ENCODE measurements at regions not wholly inside any gene's neighbourhood (a gene's known extent, or its start where the extent isn't known, plus 50 kb on each side); places are given as distances from the start of the nearest gene placed in this dataset.
"Not testable (repeated sequence)": the region's sequence is repeated elsewhere in the genome, so short reads cannot be mapped to it uniquely, and the experiment has no call there.

DNA sequence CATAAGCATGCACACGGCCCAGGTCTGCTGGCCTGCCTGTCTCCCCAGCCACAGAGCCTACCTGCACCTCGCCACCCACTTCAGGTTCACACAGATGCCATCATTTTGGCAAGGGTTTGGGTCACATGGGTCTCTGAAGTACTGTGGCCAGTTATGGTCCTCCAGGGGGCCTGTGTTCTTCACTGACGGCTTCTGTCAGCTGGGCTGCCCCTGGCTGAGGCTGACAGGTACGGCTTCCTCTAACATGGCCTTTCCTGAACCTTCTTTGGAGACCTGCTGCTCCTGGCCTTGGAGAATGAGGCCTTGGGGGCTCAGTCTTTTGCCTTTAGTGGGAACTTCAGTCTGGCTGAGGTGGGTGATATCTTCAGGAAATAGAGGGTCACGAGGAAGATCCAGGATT lies 835.9 kb downstream of the SPATA31A1 start:
- H4K8ac ChIP-seq (ENCODE audit: low read length); H3K27ac ChIP-seq (ENCODE audit: low read length, poor library complexity, severe bottlenecking); H2BK120ac ChIP-seq (ENCODE audit: low read depth, low read length); DNase-seq; H2AK5ac ChIP-seq (ENCODE audit: low read length, severe bottlenecking); H2BK15ac ChIP-seq (ENCODE audit: low read depth, poor library complexity, severe bottlenecking); H3K4ac ChIP-seq (ENCODE audit: low read depth in 1 of 2, low read length in 2 of 2); H2AFZ ChIP-seq (ENCODE audit: low read depth, low read length); H3K4me3 ChIP-seq (ENCODE audit: insufficient read depth in 1 of 2, low read depth in 1 of 2, low read length in 2 of 2); H3K27me3 ChIP-seq (ENCODE audit: control insufficient read depth in 1 of 2, insufficient read depth in 1 of 2, low read length in 2 of 2); H2BK12ac ChIP-seq (ENCODE audit: low read length in 2 of 2); H3K79me1 ChIP-seq (replicated peaks; ENCODE audit: low read length, poor library complexity, severe bottlenecking); H3K23ac ChIP-seq (ENCODE audit: low read length in 2 of 2); H4K91ac ChIP-seq (ENCODE audit: low read length); H3K4me2 ChIP-seq (ENCODE audit: low read length, poor library complexity, severe bottlenecking); H3K14ac ChIP-seq (ENCODE audit: low read length in 2 of 2); H3K18ac ChIP-seq (ENCODE audit: low read depth in 1 of 2, low read length in 2 of 2); H2BK5ac ChIP-seq (ENCODE audit: low read depth, low read length, poor library complexity, severe bottlenecking); H3K36me3 ChIP-seq (ENCODE audit: control insufficient read depth in 1 of 2, insufficient read depth in 2 of 2, low read depth in 1 of 2, low read length in 2 of 2); H3K9ac ChIP-seq (ENCODE audit: low read length); H3K4me1 ChIP-seq (ENCODE audit: control insufficient read depth, insufficient read depth, low read depth, low read length); H3K9me3 ChIP-seq (ENCODE audit: control insufficient read depth, low read length): not testable (repeated sequence)
- no CpG with 5 or more reads among the region's 5 CpGs for WGBS

DNA sequence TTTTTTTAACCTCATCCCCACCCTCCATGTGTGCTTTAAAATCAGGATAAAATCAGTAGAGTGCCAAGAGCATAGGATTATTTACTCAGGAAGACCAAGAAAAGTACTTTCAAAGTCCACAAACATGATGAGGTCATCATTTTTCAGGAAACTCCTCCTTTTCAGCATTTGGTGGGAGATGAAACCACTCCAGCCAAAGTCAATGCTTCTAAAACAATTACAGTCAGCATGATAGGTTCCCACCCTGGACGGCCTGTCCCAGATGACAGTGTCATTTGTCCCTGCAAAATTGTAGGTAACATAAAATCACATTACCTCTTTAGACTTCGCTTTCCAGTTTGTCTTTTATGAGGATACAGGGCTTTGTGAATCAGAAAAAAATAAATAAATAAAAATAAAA lies 836.7 kb downstream of the SPATA31A1 start:
- not testable (repeated sequence) for H3K27me3 ChIP-seq (ENCODE audit: control insufficient read depth in 1 of 2, insufficient read depth in 1 of 2, low read length in 2 of 2); H2AFZ ChIP-seq (ENCODE audit: low read depth, low read length); H2BK15ac ChIP-seq (ENCODE audit: low read depth, poor library complexity, severe bottlenecking); H2BK12ac ChIP-seq (ENCODE audit: low read length in 2 of 2); H3K4ac ChIP-seq (ENCODE audit: low read depth in 1 of 2, low read length in 2 of 2); DNase-seq; H2BK120ac ChIP-seq (ENCODE audit: low read depth, low read length); H3K4me1 ChIP-seq (ENCODE audit: control insufficient read depth, insufficient read depth, low read depth, low read length); H3K4me3 ChIP-seq (ENCODE audit: insufficient read depth in 1 of 2, low read depth in 1 of 2, low read length in 2 of 2); H4K91ac ChIP-seq (ENCODE audit: low read length); H4K8ac ChIP-seq (ENCODE audit: low read length); H3K27ac ChIP-seq (ENCODE audit: low read length, poor library complexity, severe bottlenecking); H3K79me1 ChIP-seq (replicated peaks; ENCODE audit: low read length, poor library complexity, severe bottlenecking); H2AK5ac ChIP-seq (ENCODE audit: low read length, severe bottlenecking); H3K9ac ChIP-seq (ENCODE audit: low read length); H3K4me2 ChIP-seq (ENCODE audit: low read length, poor library complexity, severe bottlenecking); H3K18ac ChIP-seq (ENCODE audit: low read depth in 1 of 2, low read length in 2 of 2); H3K36me3 ChIP-seq (ENCODE audit: control insufficient read depth in 1 of 2, insufficient read depth in 2 of 2, low read depth in 1 of 2, low read length in 2 of 2); H2BK5ac ChIP-seq (ENCODE audit: low read depth, low read length, poor library complexity, severe bottlenecking); H3K14ac ChIP-seq (ENCODE audit: low read length in 2 of 2); H3K23ac ChIP-seq (ENCODE audit: low read length in 2 of 2); H3K9me3 ChIP-seq (ENCODE audit: control insufficient read depth, low read length)
- no CpG with 5 or more reads among the region's 2 CpGs for WGBS

DNA sequence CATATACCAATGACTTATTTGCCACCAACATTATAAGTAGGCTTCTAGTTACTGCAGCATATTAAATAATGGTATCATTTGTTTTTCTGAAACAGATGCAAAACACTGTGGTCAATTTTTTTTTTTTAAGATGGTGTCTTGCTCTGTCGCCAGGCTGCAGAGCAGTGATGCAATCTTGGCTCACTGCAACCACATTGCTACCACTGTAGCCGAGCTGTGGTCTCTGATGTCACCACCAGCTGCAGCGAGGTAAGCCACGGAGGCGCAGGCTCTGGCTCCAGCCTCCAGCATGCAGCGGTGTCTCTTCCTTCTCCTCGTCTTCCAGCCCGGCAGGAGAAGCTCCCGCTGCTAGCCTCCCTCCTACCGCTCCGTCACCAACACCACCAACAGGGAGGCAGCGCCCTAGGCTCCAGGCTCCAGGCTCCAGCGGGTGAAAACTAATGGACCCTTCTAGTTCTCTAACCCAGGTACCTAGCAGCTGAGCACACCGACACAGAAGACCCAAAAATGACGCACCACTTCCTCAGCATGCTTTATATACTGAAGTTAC lies 840.8 kb downstream of the SPATA31A1 start:
- not testable (repeated sequence) for H2BK12ac ChIP-seq (ENCODE audit: low read length in 2 of 2)

DNA sequence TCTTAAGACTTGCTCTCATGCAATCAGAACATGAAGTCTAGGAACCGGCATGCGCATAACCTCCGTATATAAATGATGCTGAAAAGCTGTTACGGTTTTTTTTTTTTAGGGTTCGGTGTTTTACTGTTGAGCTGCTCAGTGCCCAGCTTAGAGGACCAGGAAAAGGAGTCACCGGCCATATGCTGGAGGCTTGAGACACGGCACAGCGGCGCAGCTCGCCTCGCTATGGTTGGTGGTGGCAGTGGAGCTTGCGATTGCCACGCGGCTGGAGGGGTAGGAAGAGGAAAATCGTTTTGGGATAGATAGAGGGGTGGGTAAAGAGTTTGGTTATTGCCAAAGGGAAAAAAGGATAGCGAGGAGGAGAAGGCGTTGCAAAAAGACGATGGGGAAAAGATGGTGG lies 841.3 kb downstream of the SPATA31A1 start:
- not testable (repeated sequence) for DNase-seq; H2BK120ac ChIP-seq (ENCODE audit: low read depth, low read length); H3K36me3 ChIP-seq (ENCODE audit: control insufficient read depth in 1 of 2, insufficient read depth in 2 of 2, low read depth in 1 of 2, low read length in 2 of 2); H2BK12ac ChIP-seq (ENCODE audit: low read length in 2 of 2); H4K8ac ChIP-seq (ENCODE audit: low read length); H2AK5ac ChIP-seq (ENCODE audit: low read length, severe bottlenecking); H3K4me2 ChIP-seq (ENCODE audit: low read length, poor library complexity, severe bottlenecking); H3K18ac ChIP-seq (ENCODE audit: low read depth in 1 of 2, low read length in 2 of 2); H2BK5ac ChIP-seq (ENCODE audit: low read depth, low read length, poor library complexity, severe bottlenecking); H2AFZ ChIP-seq (ENCODE audit: low read depth, low read length); H4K91ac ChIP-seq (ENCODE audit: low read length); H3K4ac ChIP-seq (ENCODE audit: low read depth in 1 of 2, low read length in 2 of 2); H3K4me1 ChIP-seq (ENCODE audit: control insufficient read depth, insufficient read depth, low read depth, low read length); H3K23ac ChIP-seq (ENCODE audit: low read length in 2 of 2); H3K27me3 ChIP-seq (ENCODE audit: control insufficient read depth in 1 of 2, insufficient read depth in 1 of 2, low read length in 2 of 2); H2BK15ac ChIP-seq (ENCODE audit: low read depth, poor library complexity, severe bottlenecking); H3K27ac ChIP-seq (ENCODE audit: low read length, poor library complexity, severe bottlenecking); H3K79me1 ChIP-seq (replicated peaks; ENCODE audit: low read length, poor library complexity, severe bottlenecking); H3K9ac ChIP-seq (ENCODE audit: low read length); H3K4me3 ChIP-seq (ENCODE audit: insufficient read depth in 1 of 2, low read depth in 1 of 2, low read length in 2 of 2); H3K9me3 ChIP-seq (ENCODE audit: control insufficient read depth, low read length); H3K14ac ChIP-seq (ENCODE audit: low read length in 2 of 2)
- WGBS, result 100% methylated on average over 1 of the region's 18 CpGs

More for the DNA sequence above, 840.8 kb downstream of the SPATA31A1 start:
- H3K9me3 ChIP-seq (ENCODE audit: control insufficient read depth, low read length); H3K14ac ChIP-seq (ENCODE audit: low read length in 2 of 2); H2BK120ac ChIP-seq (ENCODE audit: low read depth, low read length); H3K4me1 ChIP-seq (ENCODE audit: control insufficient read depth, insufficient read depth, low read depth, low read length); H3K36me3 ChIP-seq (ENCODE audit: control insufficient read depth in 1 of 2, insufficient read depth in 2 of 2, low read depth in 1 of 2, low read length in 2 of 2); H4K91ac ChIP-seq (ENCODE audit: low read length); H4K8ac ChIP-seq (ENCODE audit: low read length); H3K27ac ChIP-seq (ENCODE audit: low read length, poor library complexity, severe bottlenecking); H2AK5ac ChIP-seq (ENCODE audit: low read length, severe bottlenecking); H3K23ac ChIP-seq (ENCODE audit: low read length in 2 of 2); H3K79me1 ChIP-seq (replicated peaks; ENCODE audit: low read length, poor library complexity, severe bottlenecking); H3K18ac ChIP-seq (ENCODE audit: low read depth in 1 of 2, low read length in 2 of 2); DNase-seq; H2BK5ac ChIP-seq (ENCODE audit: low read depth, low read length, poor library complexity, severe bottlenecking); H2BK15ac ChIP-seq (ENCODE audit: low read depth, poor library complexity, severe bottlenecking); H3K27me3 ChIP-seq (ENCODE audit: control insufficient read depth in 1 of 2, insufficient read depth in 1 of 2, low read length in 2 of 2); H3K4ac ChIP-seq (ENCODE audit: low read depth in 1 of 2, low read length in 2 of 2); H3K9ac ChIP-seq (ENCODE audit: low read length); H2AFZ ChIP-seq (ENCODE audit: low read depth, low read length); H3K4me2 ChIP-seq (ENCODE audit: low read length, poor library complexity, severe bottlenecking); H3K4me3 ChIP-seq (ENCODE audit: insufficient read depth in 1 of 2, low read depth in 1 of 2, low read length in 2 of 2): not testable (repeated sequence)
- 29% methylated on average over 1 of the region's 15 CpGs for WGBS
